ENCODE measurements at regions not wholly inside any gene's neighbourhood (a gene's known extent, or its start where the extent isn't known, plus 50 kb on each side); places are given as distances from the start of the nearest gene placed in this dataset.

- H3K9me3 ChIP-seq: no peaks in the 10 kb centered on the region
- no peak overlapping the region for H3K4me3 ChIP-seq
- DNase-seq: peak; percentile 32
- H3K36me3 ChIP-seq: 0 out of 2 replicates have a peak, but pooled peaks cover 3% of the 10 kb centered on the region
- no peaks in the 10 kb centered on the region for H3K27me3 ChIP-seq
Measured at GRCh38 chr7:84529480-84530205, 335.1 kb upstream of the SEMA3A start.

DNA sequence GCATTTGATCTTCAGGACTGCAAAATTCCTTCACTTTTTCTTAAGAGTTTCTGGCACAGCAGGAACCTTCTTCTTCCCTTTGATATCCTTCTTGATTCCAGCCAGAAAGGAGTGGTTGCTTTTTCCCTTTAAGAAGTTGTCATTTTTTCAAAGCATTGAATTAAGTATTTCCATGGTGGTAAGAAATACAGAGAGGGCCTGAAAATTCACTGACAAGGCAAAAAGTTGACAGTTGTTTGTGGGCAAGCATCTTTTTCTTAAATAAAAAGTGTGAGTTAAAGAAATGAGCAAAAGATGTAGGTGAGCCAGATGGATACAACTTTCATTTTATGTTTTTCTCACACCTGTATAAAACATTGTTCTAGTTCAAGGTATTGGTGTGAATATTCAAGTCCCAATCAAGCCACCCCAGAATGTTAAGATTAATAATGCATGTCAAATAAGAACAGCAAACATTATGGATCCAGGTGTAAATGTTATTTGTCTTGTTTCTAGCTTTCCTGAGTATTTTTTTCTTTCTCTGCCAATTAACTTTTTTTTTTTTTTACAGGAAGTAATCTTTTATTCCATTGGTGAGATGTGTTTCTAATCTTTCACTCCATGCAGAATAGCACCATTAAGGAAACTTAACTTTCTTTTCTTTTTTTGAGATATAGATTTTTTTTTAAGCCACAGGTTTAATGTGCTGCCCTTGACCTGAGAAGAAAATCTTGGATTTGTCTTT is 334.3 kb upstream of the SEMA3A start:
- 0 out of 2 replicates have a peak, but pooled peaks cover 3% of the 10 kb centered on the region for H3K36me3 ChIP-seq
- no peaks in the 10 kb centered on the region for H3K27me3 ChIP-seq
- no peak for DNase-seq
- H3K9me3 ChIP-seq: no peaks in the 10 kb centered on the region
- no peak overlapping the region for H3K4me3 ChIP-seq

DNA sequence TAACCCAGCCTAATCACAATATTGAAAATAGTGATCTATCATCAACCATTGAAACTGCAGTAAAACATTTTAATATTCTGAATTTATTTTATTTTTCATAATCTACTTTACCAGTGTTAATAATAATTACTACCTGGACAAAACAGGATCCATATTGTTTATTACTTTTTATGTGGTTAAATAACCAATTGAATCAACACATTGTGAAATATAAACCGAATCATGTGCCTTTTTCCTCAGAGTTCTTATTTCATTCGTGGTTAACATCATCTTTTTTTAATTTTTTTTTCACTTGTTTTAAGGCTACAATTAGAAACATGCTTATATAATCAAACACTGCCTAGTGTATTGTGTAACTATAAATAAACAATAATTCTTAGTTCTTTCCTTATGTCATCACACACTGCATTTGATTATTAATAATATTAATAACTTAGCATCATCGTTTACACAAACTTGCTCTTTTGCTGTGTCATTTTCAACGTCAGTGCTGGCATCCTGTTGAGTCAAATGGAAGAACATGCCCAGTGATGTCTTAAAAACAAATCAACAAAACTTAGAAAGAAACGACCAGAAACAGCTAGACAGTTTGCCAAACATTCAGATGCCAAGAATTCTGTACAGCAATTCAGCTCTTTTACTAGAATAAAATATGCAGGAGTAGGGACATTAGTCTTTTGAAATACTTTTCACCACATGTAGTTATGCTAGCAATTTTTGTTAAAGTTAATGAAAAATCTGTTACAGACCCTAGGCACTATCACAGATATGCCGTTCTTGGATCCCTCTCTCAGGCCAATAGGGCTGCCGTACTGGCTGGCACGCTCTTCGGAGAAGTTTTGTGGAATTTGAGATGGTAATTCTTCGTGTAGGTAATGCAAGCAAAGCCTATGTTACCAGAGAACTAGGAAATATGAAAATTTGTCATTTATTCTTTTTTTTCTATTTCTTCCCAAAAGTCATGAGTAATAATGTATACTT is 330.4 kb upstream of the SEMA3A start:
- Histone ChIP-seq H3K27me3 (no peaks in the 10 kb centered on the region), H3K4me3 (no peak overlapping the region), H3K9me3 (peaks cover 2% of the 10 kb centered on the region; the same call in 1 of the 2 replicates), H3K36me3 (peaks cover 3% of the 10 kb centered on the region; the same call in 1 of the 2 replicates)
- peak; percentile 63 for DNase-seq

DNA sequence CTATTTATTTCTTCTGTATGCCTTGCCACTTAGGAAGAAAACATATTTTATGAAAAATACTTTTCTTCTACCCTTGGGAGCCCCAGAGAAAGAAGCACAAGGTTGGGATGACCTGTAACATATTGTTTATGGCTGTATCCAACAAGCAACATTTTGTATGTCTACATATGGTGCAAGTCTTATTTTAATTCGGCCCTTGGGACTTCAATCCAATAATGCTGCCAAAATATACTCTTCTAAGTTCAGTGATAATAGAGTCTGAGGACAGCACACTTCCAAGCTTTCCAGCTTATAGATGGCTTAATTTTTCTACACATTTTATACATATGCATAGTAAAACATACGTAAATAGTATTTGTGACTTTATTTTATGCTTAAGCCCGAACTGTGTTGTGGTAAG is 318.5 kb upstream of the SEMA3A start:
- DNase-seq: no peak
- Histone ChIP-seq H3K36me3 (no peaks in the 10 kb centered on the region), H3K4me3 (no peak overlapping the region), H3K9me3 (no peaks in the 10 kb centered on the region), H3K27me3 (no peaks in the 10 kb centered on the region)

GRCh38 chr7:84512055-84512454 is 317.5 kb upstream of the SEMA3A start:
- Histone ChIP-seq H3K9me3 (no peaks in the 10 kb centered on the region), H3K36me3 (no peaks in the 10 kb centered on the region), H3K27me3 (no peaks in the 10 kb centered on the region), H3K4me3 (no peak overlapping the region)
- DNase-seq: no peak

DNA sequence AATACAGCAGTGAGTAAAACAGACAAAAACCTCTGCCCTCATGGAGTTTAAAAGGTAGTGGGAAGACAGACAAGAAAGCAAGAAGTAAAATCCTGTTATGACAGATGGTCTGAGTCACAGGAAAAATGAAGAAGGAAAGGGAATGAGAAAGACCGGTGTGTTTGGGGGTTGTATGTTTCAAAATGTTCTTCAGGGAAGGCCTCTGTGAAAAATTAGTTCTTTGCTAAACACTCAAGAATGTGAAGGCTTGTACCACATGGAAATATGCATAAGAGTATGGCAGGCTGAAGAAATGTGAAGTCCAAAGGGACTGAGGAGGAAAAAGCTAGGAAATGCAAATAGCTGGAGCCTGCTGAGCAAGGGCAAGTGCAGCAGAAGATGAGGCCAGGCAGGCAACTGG is 315.9 kb upstream of the SEMA3A start:
- H3K9me3 ChIP-seq: no peaks in the 10 kb centered on the region
- H3K36me3 ChIP-seq: no peaks in the 10 kb centered on the region
- no peak for DNase-seq
- H3K27me3 ChIP-seq: no peaks in the 10 kb centered on the region
- no peak overlapping the region for H3K4me3 ChIP-seq

GRCh38 chr7:84509522-84509921 is 314.9 kb upstream of the SEMA3A start:
- no peaks in the 10 kb centered on the region for H3K36me3 ChIP-seq
- no peak for DNase-seq
- H3K27me3 ChIP-seq: no peaks in the 10 kb centered on the region
- H3K4me3 ChIP-seq: no peak overlapping the region
- H3K9me3 ChIP-seq: no peaks in the 10 kb centered on the region

GRCh38 chr7:84508606-84509005 is 314.0 kb upstream of the SEMA3A start:
- Histone ChIP-seq H3K27me3 (no peaks in the 10 kb centered on the region), H3K4me3 (no peak overlapping the region), H3K36me3 (no peaks in the 10 kb centered on the region), H3K9me3 (no peaks in the 10 kb centered on the region)
- no peak for DNase-seq

- Histone ChIP-seq H3K36me3 (no peaks in the 10 kb centered on the region), H3K9me3 (no peaks in the 10 kb centered on the region), H3K27me3 (no peaks in the 10 kb centered on the region), H3K4me3 (no peak overlapping the region)
- no peak for DNase-seq
Measured at GRCh38 chr7:84507529-84507928, 312.9 kb upstream of the SEMA3A start.

GRCh38 chr7:84506151-84506550 is 311.6 kb upstream of the SEMA3A start:
- Histone ChIP-seq H3K9me3 (no peaks in the 10 kb centered on the region), H3K4me3 (no peak overlapping the region), H3K36me3 (no peaks in the 10 kb centered on the region), H3K27me3 (no peaks in the 10 kb centered on the region)
- DNase-seq: peak; percentile 20

GRCh38 chr7:84502239-84502638 is 307.6 kb upstream of the SEMA3A start:
- no peak for DNase-seq
- H3K36me3 ChIP-seq: no peaks in the 10 kb centered on the region
- no peaks in the 10 kb centered on the region for H3K9me3 ChIP-seq
- H3K4me3 ChIP-seq: no peak overlapping the region
- no peaks in the 10 kb centered on the region for H3K27me3 ChIP-seq

DNA sequence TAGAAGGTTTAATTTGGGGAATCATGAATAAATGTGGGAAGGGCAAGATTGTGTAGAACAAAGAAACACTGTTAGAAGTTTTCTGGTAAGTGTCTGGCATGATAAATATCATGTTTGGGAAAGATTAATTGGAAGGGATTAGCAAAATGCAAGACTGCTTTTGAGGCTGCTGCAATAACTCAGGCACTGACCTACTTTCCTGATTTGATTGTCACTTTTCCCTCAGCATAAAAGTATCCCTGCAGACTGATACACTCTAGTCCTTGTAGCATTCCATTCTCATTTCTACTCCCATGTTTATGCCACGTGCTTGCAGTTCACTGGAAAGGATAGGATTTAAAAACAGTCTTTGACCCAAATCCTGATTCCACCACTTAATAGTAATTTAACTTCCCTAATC is 303.3 kb upstream of the SEMA3A start:
- no peak for DNase-seq
- Histone ChIP-seq H3K27me3 (no peaks in the 10 kb centered on the region), H3K9me3 (no peaks in the 10 kb centered on the region), H3K36me3 (no peaks in the 10 kb centered on the region), H3K4me3 (no peak overlapping the region)

GRCh38 chr7:84495128-84495527 is 300.5 kb upstream of the SEMA3A start:
- H3K4me3 ChIP-seq: no peak overlapping the region
- no peaks in the 10 kb centered on the region for H3K27me3 ChIP-seq
- H3K36me3 ChIP-seq: no peaks in the 10 kb centered on the region
- DNase-seq: no peak
- no peaks in the 10 kb centered on the region for H3K9me3 ChIP-seq

DNA sequence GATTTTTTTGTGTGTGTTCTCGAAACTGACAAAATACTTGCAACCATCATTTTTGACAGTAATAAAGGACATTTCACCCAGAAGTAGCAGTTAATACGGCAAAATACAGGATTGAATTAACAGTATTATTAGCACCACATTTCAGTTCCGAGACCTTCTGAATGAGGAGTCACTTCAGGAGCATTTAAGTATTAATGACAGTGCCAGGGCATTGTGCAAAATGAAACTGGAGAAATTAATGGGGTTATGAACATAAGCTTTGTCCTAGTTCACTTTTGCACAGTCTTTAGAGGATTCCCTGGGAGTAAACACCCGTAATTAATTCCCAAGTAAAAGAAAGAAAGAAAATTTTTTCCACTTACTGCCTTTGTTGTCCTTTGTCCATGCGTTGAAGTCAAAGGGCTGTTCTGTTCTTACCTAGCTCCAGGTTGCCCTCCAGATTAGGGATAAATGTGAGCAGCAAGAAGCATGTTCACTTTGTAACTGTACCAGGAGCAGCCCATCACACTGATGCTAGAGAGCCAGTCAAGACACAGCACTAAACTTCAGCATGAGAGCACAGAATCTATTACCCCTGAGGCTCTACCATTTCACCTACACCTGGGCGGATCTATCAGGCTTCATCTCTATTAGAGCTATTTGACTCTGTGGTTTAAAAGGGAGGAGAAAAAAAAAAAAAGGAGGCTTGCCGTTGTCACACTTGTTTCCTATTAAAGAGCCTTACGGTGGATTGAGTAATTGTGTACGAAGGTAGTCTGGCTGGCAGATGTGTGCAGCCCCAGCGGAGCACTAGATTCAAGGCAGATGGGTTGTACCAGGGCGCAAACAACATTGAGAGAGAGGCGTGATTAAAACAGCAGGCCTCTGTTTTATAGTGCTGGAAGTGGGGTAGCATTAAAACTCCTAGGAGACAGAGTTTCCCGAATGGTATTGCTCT is 297.8 kb upstream of the SEMA3A start:
- DNase-seq: no peak
- H3K4me3 ChIP-seq: no peak overlapping the region
- no peaks in the 10 kb centered on the region for H3K27me3 ChIP-seq
- H3K9me3 ChIP-seq: no peaks in the 10 kb centered on the region
- no peaks in the 10 kb centered on the region for H3K36me3 ChIP-seq

DNA sequence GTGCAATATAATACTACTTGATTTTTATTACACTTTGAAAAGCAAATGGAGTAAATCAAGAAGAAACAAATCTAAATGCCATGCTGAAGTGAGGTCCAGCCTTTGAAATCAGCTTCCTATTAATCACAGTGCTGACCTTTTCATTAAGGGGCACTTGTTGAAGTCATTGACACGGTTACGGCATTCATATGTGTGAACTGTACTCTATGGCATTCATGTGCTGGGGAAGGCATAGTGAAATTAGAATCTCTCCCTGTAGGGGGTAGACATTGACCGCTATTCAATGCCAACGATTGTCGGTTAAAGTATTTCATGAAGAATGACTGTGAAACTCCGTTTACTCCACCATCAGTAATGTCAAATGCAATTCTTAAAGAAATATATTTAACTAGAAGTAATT is 296.1 kb upstream of the SEMA3A start:
- no peak overlapping the region for H3K4me3 ChIP-seq
- no peaks in the 10 kb centered on the region for H3K9me3 ChIP-seq
- no peaks in the 10 kb centered on the region for H3K27me3 ChIP-seq
- peaks cover under 1% of the 10 kb centered on the region; the same call in 1 of the 2 replicates for H3K36me3 ChIP-seq
- DNase-seq: no peak

DNA sequence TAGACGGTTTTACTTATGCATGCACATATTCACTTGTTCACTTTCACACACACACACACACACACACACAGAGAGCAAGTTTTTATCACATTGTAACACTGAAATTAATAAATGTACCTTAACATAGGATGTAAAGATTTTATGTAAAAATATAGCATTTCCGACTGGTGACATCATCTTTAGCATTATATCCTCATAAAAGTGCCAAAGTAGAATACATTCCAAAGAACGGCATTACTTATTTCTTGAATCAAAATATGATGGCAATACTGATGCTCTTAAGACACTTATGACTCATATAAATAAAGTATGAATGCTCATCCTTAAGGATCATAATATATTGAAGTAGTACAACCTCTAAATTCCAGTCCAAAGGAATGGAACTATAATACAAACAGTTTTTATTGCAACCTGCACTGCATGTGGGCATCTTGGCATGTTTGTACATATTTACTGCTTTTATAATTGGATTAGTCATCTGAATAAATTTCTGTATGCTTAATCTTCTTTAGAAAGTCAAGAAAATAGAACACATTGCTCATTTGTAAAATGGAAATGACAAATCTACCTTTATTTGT is 290.0 kb upstream of the SEMA3A start:
- no peak overlapping the region for H3K4me3 ChIP-seq
- DNase-seq: peak; percentile 37
- peaks cover 3% of the 10 kb centered on the region; the same call in 1 of the 2 replicates for H3K36me3 ChIP-seq
- no peaks in the 10 kb centered on the region; the same call in 1 of the 2 replicates for H3K9me3 ChIP-seq
- H3K27me3 ChIP-seq: no peaks in the 10 kb centered on the region
